ENCODE measurements at regions not wholly inside any gene's neighbourhood (a gene's known extent, or its start where the extent isn't known, plus 50 kb on each side); places are given as distances from the start of the nearest gene placed in this dataset.

- peaks cover 6% of the 10 kb centered on the region for H3K36me3 Mint-ChIP-seq
- no peaks in the 10 kb centered on the region for H3K4me1 Mint-ChIP-seq (ENCODE audit: low read depth)
- H3K27me3 Mint-ChIP-seq, result no peaks in the 10 kb centered on the region
- no peak overlapping the region for H3K27ac Mint-ChIP-seq
- H3K9me3 Mint-ChIP-seq (ENCODE audit: low read depth), result no peaks in the 10 kb centered on the region
- H3K4me3 Mint-ChIP-seq, result no peak overlapping the region
Measured at GRCh38 chr3:28191363-28191762, 50.1 kb upstream of the CMC1 start.

Measured in activated naive CD8-positive, alpha-beta T cell (primary cell).